Stimulated activated CD4-positive, alpha-beta T cell treated with anti-CD3 and anti-CD28 coated beads, Interleukin-2, amount 100 ng/mL, for 24 hours (primary cell): ENCODE measurements at regions not wholly inside any gene's neighbourhood (a gene's known extent, or its start where the extent isn't known, plus 50 kb on each side); places are given as distances from the start of the nearest gene placed in this dataset.
"Not testable (repeated sequence)": the region's sequence is repeated elsewhere in the genome, so short reads cannot be mapped to it uniquely, and the experiment has no call there.

Experiments used
- DNase-seq, 2 donors: peaks; one replicate each; pipeline ENCODE4 v3.0.0-alpha.2; 2020

GRCh38 chr16:33583702-33584101, 124.3 kb downstream of the TP53TG3F start:
- not testable (repeated sequence) for DNase-seq

- DNase-seq: not testable (repeated sequence)
Observed at GRCh38 chr16:33588589-33588988, 129.2 kb downstream of the TP53TG3F start.

- DNase-seq: not testable (repeated sequence)
Observed at GRCh38 chr16:33593344-33593743, 133.9 kb downstream of the TP53TG3F start.

- DNase-seq: not testable (repeated sequence)
Observed at GRCh38 chr16:33595074-33595473, 135.7 kb downstream of the TP53TG3F start.

GRCh38 chr16:33601029-33601428, 141.6 kb downstream of the TP53TG3F start:
- not testable (repeated sequence) for DNase-seq

- DNase-seq: not testable (repeated sequence)
Observed at GRCh38 chr16:33623535-33624077, 164.2 kb downstream of the TP53TG3F start.

- not testable (repeated sequence) for DNase-seq
Observed at GRCh38 chr16:33628895-33629294, 169.5 kb downstream of the TP53TG3F start.

GRCh38 chr16:33631713-33632112, 172.3 kb downstream of the TP53TG3F start:
- not testable (repeated sequence) for DNase-seq

GRCh38 chr16:33634057-33634456, 174.6 kb downstream of the TP53TG3F start:
- DNase-seq: not testable (repeated sequence)

GRCh38 chr16:33636760-33637159, 177.3 kb downstream of the TP53TG3F start:
- not testable (repeated sequence) for DNase-seq

GRCh38 chr16:33643270-33643669, 183.9 kb downstream of the TP53TG3F start:
- DNase-seq: not testable (repeated sequence)

- DNase-seq: not testable (repeated sequence)
Observed at GRCh38 chr16:33643698-33644381, 184.4 kb downstream of the TP53TG3F start.

- not testable (repeated sequence) for DNase-seq
Observed at GRCh38 chr16:33646386-33646785, 187.0 kb downstream of the TP53TG3F start.

GRCh38 chr16:33655756-33656155, 196.3 kb downstream of the TP53TG3F start:
- not testable (repeated sequence) for DNase-seq

GRCh38 chr16:33656394-33656793, 197.0 kb downstream of the TP53TG3F start:
- not testable (repeated sequence) for DNase-seq

GRCh38 chr16:33657717-33658116, 198.3 kb downstream of the TP53TG3F start:
- DNase-seq: not testable (repeated sequence)

- DNase-seq: not testable (repeated sequence)
Observed at GRCh38 chr16:33680791-33681190, 221.4 kb downstream of the TP53TG3F start.

- not testable (repeated sequence) for DNase-seq
Observed at GRCh38 chr16:33700320-33700719, 240.9 kb downstream of the TP53TG3F start.

GRCh38 chr16:33706845-33707590, 247.6 kb downstream of the TP53TG3F start:
- DNase-seq: not testable (repeated sequence)

GRCh38 chr16:33707591-33707934, 248.2 kb downstream of the TP53TG3F start:
- DNase-seq: not testable (repeated sequence)

- not testable (repeated sequence) for DNase-seq
Observed at GRCh38 chr16:33709856-33710695, 250.7 kb downstream of the TP53TG3F start.

GRCh38 chr16:33710696-33711087, 251.3 kb downstream of the TP53TG3F start:
- DNase-seq: not testable (repeated sequence)

- not testable (repeated sequence) for DNase-seq
Observed at GRCh38 chr16:33711616-33712015, 252.2 kb downstream of the TP53TG3F start.
